ENCODE measurements at regions not wholly inside any gene's neighbourhood (a gene's known extent, or its start where the extent isn't known, plus 50 kb on each side); places are given as distances from the start of the nearest gene placed in this dataset.

GRCh38 chr13:63128716-63129115 lies 1713.1 kb upstream of the PCDH20 start:
- ATAC-seq, result no peak

- no peak for ATAC-seq
Measured at GRCh38 chr13:63124863-63125262, 1709.2 kb upstream of the PCDH20 start.

- no peak for ATAC-seq
Measured at GRCh38 chr13:63120883-63121282, 1705.2 kb upstream of the PCDH20 start.

- ATAC-seq, result no peak
Measured at GRCh38 chr13:63117710-63118109, 1702.1 kb upstream of the PCDH20 start.

- ATAC-seq, result no peak
Measured at GRCh38 chr13:63112799-63113395, 1697.2 kb upstream of the PCDH20 start.

GRCh38 chr13:63110466-63110865 lies 1694.8 kb upstream of the PCDH20 start:
- no peak for ATAC-seq

- no peak for ATAC-seq
Measured at GRCh38 chr13:63107179-63107943, 1691.7 kb upstream of the PCDH20 start.

GRCh38 chr13:63094717-63095116 lies 1679.1 kb upstream of the PCDH20 start:
- no peak for ATAC-seq

- no peak for ATAC-seq
Measured at GRCh38 chr13:63093907-63094469, 1678.3 kb upstream of the PCDH20 start.

- no peak for ATAC-seq
Measured at GRCh38 chr13:63092456-63092855, 1676.8 kb upstream of the PCDH20 start.

GRCh38 chr13:63090524-63090923 lies 1674.9 kb upstream of the PCDH20 start:
- no peak for ATAC-seq

- no peak for ATAC-seq
Measured at GRCh38 chr13:63088226-63088625, 1672.6 kb upstream of the PCDH20 start.

GRCh38 chr13:63086286-63086685 lies 1670.6 kb upstream of the PCDH20 start:
- no peak for ATAC-seq

- ATAC-seq, result no peak
Measured at GRCh38 chr13:63085851-63086250, 1670.2 kb upstream of the PCDH20 start.

- no peak for ATAC-seq
Measured at GRCh38 chr13:63081400-63082014, 1665.9 kb upstream of the PCDH20 start.

- ATAC-seq, result no peak
Measured at GRCh38 chr13:63075126-63075525, 1659.5 kb upstream of the PCDH20 start.

GRCh38 chr13:63050287-63050686 lies 1634.6 kb upstream of the PCDH20 start:
- ATAC-seq, result no peak

GRCh38 chr13:63048653-63049052 lies 1633.0 kb upstream of the PCDH20 start:
- no peak for ATAC-seq

GRCh38 chr13:63044589-63045313 lies 1629.1 kb upstream of the PCDH20 start:
- no peak for ATAC-seq

GRCh38 chr13:63042686-63043085 lies 1627.0 kb upstream of the PCDH20 start:
- no peak for ATAC-seq

- no peak for ATAC-seq
Measured at GRCh38 chr13:63041640-63042414, 1626.2 kb upstream of the PCDH20 start.

GRCh38 chr13:63026285-63026797 lies 1610.7 kb upstream of the PCDH20 start:
- ATAC-seq, result no peak
